K562 (cell line): ENCODE measurements at regions not wholly inside any gene's neighbourhood (a gene's known extent, or its start where the extent isn't known, plus 50 kb on each side); places are given as distances from the start of the nearest gene placed in this dataset.
A peak's percentile ranks its signal among the peaks of the same experiment; 100 is the strongest.

Source experiments
- ATAC-seq: fragments of 200-7000 bp; cut with Tn5 transposase; 3 replicates; pipeline ENCODE4 v1.9.1; 2020; ENCODE audit warnings: moderate library complexity
- BruUV-seq: library from RNA; stranded (reverse); fragments of 400-500 nt; replicated peaks from 2 replicates; lab custom pipeline; 2021; lab: Mats Ljungman, UMichigan
- CTCF ChIA-PET: fragments of 300-600 bp; formaldehyde crosslinking; extraction: SDS; loops from one replicate; lab custom pipeline; 2021; ENCODE audit warnings: low intra/inter-chr PET ratio; lab: Yijun Ruan, JAX
- POLR2A ChIA-PET: fragments of 300-600, 350-650 bp; sonication (Branson Sonifier 250); formaldehyde crosslinking; extraction: SDS; loops from one replicate; lab custom pipeline; 2021; ENCODE audit warnings: antibody characterized with exemption, inconsistent platforms; lab: Yijun Ruan, JAX
- DNase-seq, 4 experiments: peaks; one replicate each; pipeline versions ENCODE4 v3.0.0 to v3.0.0-alpha.2; 2011 to 2018; ENCODE audit warnings: low spot score in 3 of 4, mixed read lengths in 3 of 4; ENCODE audit errors: extremely low read depth in 1 of 4
- FAIRE-seq: peaks from 2 replicates; lab custom pipeline; 2011; peaks lifted over from hg19 to GRCh38; lab: Jason Lieb, UNC
- H2AFZ ChIP-seq: 2 replicates; pipeline ENCODE4 v1.6.0; 2011; ENCODE audit warnings: low read depth, low read length, control low read depth, inconsistent platforms
- H3K27ac ChIP-seq: fragments of 200-600 bp; 3 replicates; pipeline ENCODE4 v1.8.0; 2011; ENCODE audit warnings: low read depth, mild to moderate bottlenecking, control low read depth, inconsistent platforms, low read length, moderate library complexity, mixed read lengths; ENCODE audit errors: extremely low read depth
- H3K27me3 ChIP-seq, 2 experiments: fragments of 300-600 bp in 1 of 2; 2 replicates in 1 of 2; 3 replicates in 1 of 2; pipeline versions ENCODE4 v1.6.0 to v1.8.0; 2011; ENCODE audit warnings: inconsistent platforms in 2 of 2, low read length in 2 of 2, mild to moderate bottlenecking in 1 of 2, mixed read lengths in 1 of 2, moderate library complexity in 1 of 2; ENCODE audit not compliant: control insufficient read depth in 2 of 2, insufficient read depth in 2 of 2
- H3K36me3 ChIP-seq: fragments of 300-600 bp; 3 replicates; pipeline ENCODE4 v1.8.0; 2011; ENCODE audit warnings: mild to moderate bottlenecking, low read length, inconsistent platforms; ENCODE audit not compliant: control insufficient read depth, insufficient read depth
- H3K4me1 ChIP-seq, 2 experiments: fragments of 200-600 bp in 1 of 2; replicated peaks in 1 of 2; 2 replicates in 1 of 2; 3 replicates in 1 of 2; pipeline versions ENCODE4 v1.5.1 to v1.8.0; 2011; ENCODE audit warnings: inconsistent platforms in 2 of 2, low read length in 2 of 2, mild to moderate bottlenecking in 1 of 2, mixed read lengths in 1 of 2, moderate library complexity in 1 of 2; ENCODE audit not compliant: control insufficient read depth in 2 of 2, insufficient read depth in 2 of 2
- H3K4me2 ChIP-seq: 2 replicates; pipeline ENCODE4 v1.6.1; 2011; ENCODE audit warnings: low read length, control low read depth, inconsistent platforms, mixed read lengths; ENCODE audit not compliant: insufficient read depth
- H3K4me3 ChIP-seq: fragments of 200-600 bp; sonication (generic), shearing (Covaris generic); 2 replicates; pipeline ENCODE4 v1.5.1; 2016; ENCODE audit warnings: control low read depth, inconsistent platforms
- H3K79me2 ChIP-seq: fragments of 200-600 bp; 3 replicates; pipeline ENCODE4 v1.8.0; 2011; ENCODE audit warnings: low read length, inconsistent platforms; ENCODE audit not compliant: control insufficient read depth, insufficient read depth
- H3K9ac ChIP-seq, 2 experiments: 2 replicates each; pipeline versions ENCODE4 v1.6.0 to v1.6.1; 2011; ENCODE audit warnings: low read depth in 2 of 2, low read length in 2 of 2, control low read depth in 1 of 2, inconsistent platforms in 1 of 2, mild to moderate bottlenecking in 1 of 2, mixed read lengths in 1 of 2; ENCODE audit not compliant: insufficient read depth in 1 of 2
- H3K9me1 ChIP-seq: one replicate; pipeline ENCODE4 v1.6.0; 2011; ENCODE audit warnings: inconsistent platforms, mild to moderate bottlenecking, low read length, moderate library complexity; ENCODE audit not compliant: control insufficient read depth, insufficient read depth
- H3K9me3 ChIP-seq: replicated peaks from 2 replicates; pipeline ENCODE4 v1.5.1; 2011; ENCODE audit warnings: low read depth, low read length, inconsistent platforms; ENCODE audit not compliant: control insufficient read depth, insufficient read depth
- H4K20me1 ChIP-seq: replicated peaks from 2 replicates; pipeline ENCODE4 v1.6.1; 2011; ENCODE audit warnings: low read length, inconsistent platforms, mixed read lengths; ENCODE audit not compliant: control insufficient read depth, insufficient read depth
- HIVEP1 ChIP-seq: fragments of 250-450 bp; sonication (Bioruptor Pico); IDR thresholded peaks from 2 replicates; pipeline ENCODE4 v1.4.0; 2020; ENCODE audit warnings: mild to moderate bottlenecking
- HLTF ChIP-seq: fragments of 450-650 bp; IDR thresholded peaks from 2 replicates; pipeline ENCODE4 v1.6.1; 2016
- KDM1A ChIP-seq, 2 experiments: fragments of 450-650 bp; IDR thresholded peaks; 2 replicates each; pipeline ENCODE4 v1.6.1; 2016; ENCODE audit warnings: mild to moderate bottlenecking in 2 of 2
- KDM5B ChIP-seq: fragments of 200-600 bp; sonication (generic); IDR thresholded peaks from 2 replicates; pipeline ENCODE4 v1.6.1; 2012; ENCODE audit warnings: low read depth, mild to moderate bottlenecking, moderate library complexity, low read length, control low read depth, inconsistent platforms; ENCODE audit not compliant: insufficient replicate concordance
- MYC ChIP-seq, 2 experiments: fragments of 250-450 bp in 1 of 2; sonication (Bioruptor Pico) in 1 of 2; IDR thresholded peaks; 2 replicates each; pipeline versions ENCODE4 v1.5.1 to v1.6.1; 2012 to 2021; ENCODE audit warnings: low read depth in 2 of 2, borderline replicate concordance in 1 of 2, improper control_type of control experiment in 1 of 2, low read length in 1 of 2, mild to moderate bottlenecking in 1 of 2, moderate library complexity in 1 of 2
- NFIC ChIP-seq: fragments of 450-650 bp; IDR thresholded peaks from 2 replicates; pipeline ENCODE4 v1.6.1; 2017; ENCODE audit warnings: mild to moderate bottlenecking, inconsistent platforms
- NR2C1 ChIP-seq, 2 experiments: fragments of 450-650 bp; IDR thresholded peaks; 2 replicates each; pipeline ENCODE4 v1.6.1; 2017; ENCODE audit warnings: mild to moderate bottlenecking in 2 of 2, antibody characterized with exemption in 1 of 2, inconsistent platforms in 1 of 2, missing compliant biosample characterization in 1 of 2, missing genetic modification characterization in 1 of 2
- PTRF ChIP-seq: fragments of 450-650 bp; IDR thresholded peaks from 2 replicates; pipeline ENCODE4 v1.6.1; 2016; ENCODE audit warnings: mild to moderate bottlenecking, missing genetic modification characterization, missing compliant biosample characterization
- SAFB2 ChIP-seq: fragments of 200-400 bp; formaldehyde crosslinking; IDR thresholded peaks from 2 replicates; pipeline ENCODE4 v1.6.1; 2018; ENCODE audit warnings: borderline replicate concordance, low read length, low read depth, moderate library complexity; ENCODE audit not compliant: severe bottlenecking
- SRSF9 ChIP-seq: fragments of 200-400 bp; formaldehyde crosslinking; IDR thresholded peaks from 2 replicates; pipeline ENCODE4 v1.6.1; 2017; ENCODE audit warnings: low read depth, low read length, borderline replicate concordance
- ZFP1 ChIP-seq: fragments of 450-650 bp; formaldehyde crosslinking; IDR thresholded peaks from 2 replicates; pipeline ENCODE4 v1.4.0; 2020; ENCODE audit warnings: mild to moderate bottlenecking, mixed read lengths
- ZFP36 ChIP-seq: fragments of 150-350 bp; IDR thresholded peaks from 2 replicates; pipeline ENCODE4 v1.6.1; 2018; ENCODE audit warnings: low read length, low read depth; ENCODE audit not compliant: partially characterized antibody
- ZNF764 ChIP-seq: fragments of 250-450 bp; sonication (Bioruptor Pico); IDR thresholded peaks from 2 replicates; pipeline ENCODE4 v1.4.0; 2020; ENCODE audit warnings: low read depth, mild to moderate bottlenecking, moderate library complexity
- WGBS: fragments of 100-300 bp; shearing (Covaris generic); methylation state at CpG from one replicate; pipeline ENCODE4 v1.1.6; 2016; ENCODE audit warnings: low coverage, mixed read lengths; ENCODE audit not compliant: insufficient coverage; ENCODE audit errors: missing lambda C conversion rate; 5-methylcytosine and 5-hydroxymethylcytosine counted together
- in situ Hi-C: fragments of 300-500 bp; cut with MboI; formaldehyde crosslinking; loops from 4 replicates; pipeline ENCODE4 v1.15.0; 2018; ENCODE audit warnings: inconsistent platforms, mixed read lengths
- intact Hi-C: fragments of 100-400 bp; cut with micrococcal nuclease; formaldehyde crosslinking; loops from 2 replicates; pipeline ENCODE4 v1.14.2; 2022
- TF ChIP-seq, protein P1 (sequence below): fragments of 450-650 bp; formaldehyde crosslinking; IDR thresholded peaks from 2 replicates; pipeline ENCODE4 v1.4.0; 2020; ENCODE audit warnings: mild to moderate bottlenecking

DNA sequence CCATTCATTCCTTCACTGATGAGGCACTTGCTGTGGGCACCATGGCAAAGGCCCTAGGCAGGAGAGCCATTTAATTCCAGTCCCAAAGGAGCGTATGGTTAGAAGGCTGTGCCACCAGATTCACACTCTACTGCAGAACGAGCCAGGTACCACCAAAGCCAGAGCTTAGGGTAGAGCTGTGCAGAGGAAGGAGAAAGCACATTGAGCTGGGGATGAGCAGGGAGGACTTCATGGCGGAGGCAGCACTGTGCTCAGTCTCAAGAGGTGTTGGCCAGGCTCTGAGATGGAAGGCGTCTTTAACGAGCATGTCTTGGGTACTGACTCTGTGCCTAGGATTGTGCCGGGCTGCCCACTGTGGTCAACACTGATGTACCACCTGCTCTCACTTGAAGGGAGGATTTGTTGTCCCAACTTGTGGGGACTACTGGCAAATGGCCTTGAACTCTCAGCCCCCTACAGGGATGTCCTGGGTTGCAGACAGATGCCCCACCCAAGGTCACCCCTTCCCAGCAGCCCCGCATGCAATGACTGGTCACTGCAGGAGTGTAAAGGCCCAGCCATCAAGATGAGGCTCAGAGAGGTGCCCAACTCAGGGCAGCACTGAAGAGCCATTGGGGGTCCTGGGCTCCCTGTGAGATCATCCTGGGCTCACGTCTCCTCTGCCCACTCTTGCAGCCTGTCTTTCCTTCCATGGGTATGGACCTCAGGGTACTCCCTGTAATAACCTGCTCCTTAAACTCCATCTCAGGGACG lies 251.4 kb downstream of the GLI2 start:
- H3K36me3 ChIP-seq = no peaks in the 10 kb centered on the region
- TF ChIP-seq ZFP36 = peak; percentile 70
- no peak for TF ChIP-seq ZNF764
- DNase-seq (no peak), ATAC-seq (no peak), FAIRE-seq (no peak)
- BruUV-seq = no TSS peak
- H3K27ac ChIP-seq = no peak overlapping the region
- no peak overlapping the region for H3K4me3 ChIP-seq
- peaks cover 0 to 6% of the 10 kb centered on the region in 2 experiments; a peak in 2 of 5 replicates for H3K4me1 ChIP-seq
- H3K27me3 ChIP-seq = peaks cover 6 to 81% of the 10 kb centered on the region in 2 experiments
- WGBS = 1% methylated on average over 9 of the region's 9 CpGs
- no peak overlapping the region for H2AFZ ChIP-seq
- intact Hi-C loops (no loop called here), in situ Hi-C loops (no loop called here)
- peaks cover 2% of the 10 kb centered on the region for H3K9me1 ChIP-seq
- H3K9ac ChIP-seq = no peak overlapping the region
- ChIA-PET CTCF (no interaction called here), POLR2A (interaction anchor here (1.0 kb wide), 1 partner anchor 9 kb away, joined by 3 read pairs; no protein-coding TSS in a partner anchor)
- H3K9me3 ChIP-seq = no peaks in the 10 kb centered on the region
- H4K20me1 ChIP-seq = peaks cover 13% of the 10 kb centered on the region; the same call in 1 of the 2 replicates
- no peaks in the 10 kb centered on the region for H3K79me2 ChIP-seq
- no peak overlapping the region for H3K4me2 ChIP-seq

- Histone ChIP-seq H3K9ac (no peak overlapping the region), H3K4me3 (no peak overlapping the region), H3K9me3 (no peaks in the 10 kb centered on the region), H3K4me2 (no peak overlapping the region), H3K4me1 (peaks cover 0 to 6% of the 10 kb centered on the region in 2 experiments; a peak in 2 of 5 replicates), H2AFZ (no peak overlapping the region), H3K9me1 (peaks cover 2% of the 10 kb centered on the region), H3K27me3 (peaks cover 8 to 80% of the 10 kb centered on the region in 2 experiments), H3K27ac (no peak overlapping the region), H3K79me2 (no peaks in the 10 kb centered on the region), H3K36me3 (no peaks in the 10 kb centered on the region), H4K20me1 (peaks cover 13% of the 10 kb centered on the region; the same call in 1 of the 2 replicates)
- intact Hi-C loops = no loop called here
- in situ Hi-C loops = no loop called here
- no peak for FAIRE-seq
- POLR2A ChIA-PET = interaction anchor here (1.0 to 1.1 kb wide), 2 partner anchors 8 to 87 kb away, joined by 3 to 5 read pairs; no protein-coding TSS in a partner anchor
- CTCF ChIA-PET = no interaction called here
- WGBS = 41% methylated on average over 31 of the region's 68 CpGs
- ATAC-seq = no peak
- no peak for DNase-seq
- BruUV-seq = no TSS peak
- TF ChIP-seq MYC (IDR thresholded peaks at IDR 0.05; ENCODE audit: low read depth, low read length) (no peak), MYC (CRISPR knock-in tag; IDR thresholded peaks at IDR 0.05; ENCODE audit: borderline replicate concordance, low read depth) (no peak), PTRF (tag) (no peak), HLTF (no peak), KDM1A (IDR thresholded peaks at IDR 0.05) (no peak), ZFP1 (no peak), SRSF9 (no peak), HIVEP1 (CRISPR knock-in tag) (no peak), KDM5B (no peak), NFIC (no peak), NR2C1 (IDR thresholded peaks at IDR 0.05) (no peak), NR2C1 (tag; IDR thresholded peaks at IDR 0.05) (no peak), SAFB2 (no peak)
- TF ChIP-seq, protein P1, sequence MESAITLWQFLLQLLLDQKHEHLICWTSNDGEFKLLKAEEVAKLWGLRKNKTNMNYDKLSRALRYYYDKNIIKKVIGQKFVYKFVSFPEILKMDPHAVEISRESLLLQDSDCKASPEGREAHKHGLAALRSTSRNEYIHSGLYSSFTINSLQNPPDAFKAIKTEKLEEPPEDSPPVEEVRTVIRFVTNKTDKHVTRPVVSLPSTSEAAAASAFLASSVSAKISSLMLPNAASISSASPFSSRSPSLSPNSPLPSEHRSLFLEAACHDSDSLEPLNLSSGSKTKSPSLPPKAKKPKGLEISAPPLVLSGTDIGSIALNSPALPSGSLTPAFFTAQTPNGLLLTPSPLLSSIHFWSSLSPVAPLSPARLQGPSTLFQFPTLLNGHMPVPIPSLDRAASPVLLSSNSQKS (CRISPR knock-in tag) = no peak
Measured at GRCh38 chr2:120988051-120988699, 252.5 kb downstream of the GLI2 start.
